Mesothelial cell of epicardium (in vitro differentiated cells): ENCODE measurements at regions not wholly inside any gene's neighbourhood (a gene's known extent, or its start where the extent isn't known, plus 50 kb on each side); places are given as distances from the start of the nearest gene placed in this dataset.

Experiments used
- DNase-seq, 2 experiments: peaks; one replicate each; pipeline ENCODE4 v3.0.0; 2021; ENCODE audit warnings: low spot score in 2 of 2; ENCODE audit not compliant: unreplicated experiment in 2 of 2
- H3K27ac Mint-ChIP-seq: 2 replicates; pipeline ENCODE4 v1.8.0; 2021; ENCODE audit warnings: mixed read lengths
- H3K27me3 Mint-ChIP-seq: 2 replicates; pipeline ENCODE4 v1.8.0; 2021; ENCODE audit warnings: low read depth, mixed read lengths
- H3K36me3 Mint-ChIP-seq: 2 replicates; pipeline ENCODE4 v1.8.0; 2021; ENCODE audit warnings: mixed read lengths
- H3K4me1 Mint-ChIP-seq: 2 replicates; pipeline ENCODE4 v1.8.0; 2021; ENCODE audit warnings: mixed read lengths
- H3K4me3 Mint-ChIP-seq: 2 replicates; pipeline ENCODE4 v1.8.0; 2021; ENCODE audit warnings: mild to moderate bottlenecking, moderate library complexity, mixed read lengths
- H3K9me3 Mint-ChIP-seq: 2 replicates; pipeline ENCODE4 v1.8.0; 2021; ENCODE audit warnings: mixed read lengths
- TF ChIP-seq, protein P1 (sequence below): fragments of 200-600 bp; sonication (generic); IDR thresholded peaks from one replicate; pipeline ENCODE4 v1.5.0; 2021; ENCODE audit warnings: antibody characterized with exemption; ENCODE audit not compliant: unreplicated experiment

GRCh38 chrX:80335062-80335830, 85.0 kb upstream of the TENT5D start:
- no peaks in the 10 kb centered on the region for H3K27me3 Mint-ChIP-seq
- no peak overlapping the region for H3K4me3 Mint-ChIP-seq
- H3K27ac Mint-ChIP-seq, result no peak overlapping the region
- DNase-seq, result no peak
- TF ChIP-seq, protein P1, sequence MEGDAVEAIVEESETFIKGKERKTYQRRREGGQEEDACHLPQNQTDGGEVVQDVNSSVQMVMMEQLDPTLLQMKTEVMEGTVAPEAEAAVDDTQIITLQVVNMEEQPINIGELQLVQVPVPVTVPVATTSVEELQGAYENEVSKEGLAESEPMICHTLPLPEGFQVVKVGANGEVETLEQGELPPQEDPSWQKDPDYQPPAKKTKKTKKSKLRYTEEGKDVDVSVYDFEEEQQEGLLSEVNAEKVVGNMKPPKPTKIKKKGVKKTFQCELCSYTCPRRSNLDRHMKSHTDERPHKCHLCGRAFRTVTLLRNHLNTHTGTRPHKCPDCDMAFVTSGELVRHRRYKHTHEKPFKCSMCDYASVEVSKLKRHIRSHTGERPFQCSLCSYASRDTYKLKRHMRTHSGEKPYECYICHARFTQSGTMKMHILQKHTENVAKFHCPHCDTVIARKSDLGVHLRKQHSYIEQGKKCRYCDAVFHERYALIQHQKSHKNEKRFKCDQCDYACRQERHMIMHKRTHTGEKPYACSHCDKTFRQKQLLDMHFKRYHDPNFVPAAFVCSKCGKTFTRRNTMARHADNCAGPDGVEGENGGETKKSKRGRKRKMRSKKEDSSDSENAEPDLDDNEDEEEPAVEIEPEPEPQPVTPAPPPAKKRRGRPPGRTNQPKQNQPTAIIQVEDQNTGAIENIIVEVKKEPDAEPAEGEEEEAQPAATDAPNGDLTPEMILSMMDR, result no peak
- no peaks in the 10 kb centered on the region for H3K36me3 Mint-ChIP-seq
- peaks cover 48% of the 10 kb centered on the region for H3K9me3 Mint-ChIP-seq
- H3K4me1 Mint-ChIP-seq, result no peaks in the 10 kb centered on the region

- DNase-seq, result no peak
- peaks cover 59% of the 10 kb centered on the region for H3K9me3 Mint-ChIP-seq
- no peak overlapping the region for H3K27ac Mint-ChIP-seq
- no peaks in the 10 kb centered on the region for H3K36me3 Mint-ChIP-seq
- H3K4me3 Mint-ChIP-seq, result no peak overlapping the region
- no peaks in the 10 kb centered on the region for H3K4me1 Mint-ChIP-seq
- TF ChIP-seq, protein P1, result no peak
- H3K27me3 Mint-ChIP-seq, result no peaks in the 10 kb centered on the region
Measured at GRCh38 chrX:80354966-80355465, 65.2 kb upstream of the TENT5D start.
